GM12872 (cell line): ENCODE measurements at regions not wholly inside any gene's neighbourhood (a gene's known extent, or its start where the extent isn't known, plus 50 kb on each side); places are given as distances from the start of the nearest gene placed in this dataset.

Experiments
- TF ChIP-seq, protein P1 (sequence below): IDR thresholded peaks from 3 replicates; pipeline ENCODE4 v1.5.1; 2011; ENCODE audit warnings: low read depth, mild to moderate bottlenecking, low read length, moderate library complexity; ENCODE audit not compliant: insufficient read depth

DNA sequence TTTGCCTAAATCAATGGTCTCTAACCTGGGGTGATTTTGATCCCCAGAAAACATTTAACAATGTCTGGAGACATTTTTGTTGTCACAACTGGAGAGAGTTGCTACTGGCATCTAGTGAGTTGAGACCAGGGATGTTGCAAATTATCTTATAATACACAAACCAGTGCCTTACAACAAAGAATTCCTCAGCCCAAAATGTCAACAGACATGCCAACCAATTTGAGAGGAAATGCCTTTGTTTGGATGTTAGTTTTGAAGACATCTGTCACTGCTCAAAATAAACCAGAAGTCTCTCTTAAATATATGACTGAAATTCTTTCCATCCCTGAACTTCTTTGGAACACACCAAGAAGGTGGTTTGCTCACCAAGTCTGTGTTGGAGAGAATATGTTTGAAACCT is 336.9 kb upstream of the ATP2B1 start:
- TF ChIP-seq, protein P1, sequence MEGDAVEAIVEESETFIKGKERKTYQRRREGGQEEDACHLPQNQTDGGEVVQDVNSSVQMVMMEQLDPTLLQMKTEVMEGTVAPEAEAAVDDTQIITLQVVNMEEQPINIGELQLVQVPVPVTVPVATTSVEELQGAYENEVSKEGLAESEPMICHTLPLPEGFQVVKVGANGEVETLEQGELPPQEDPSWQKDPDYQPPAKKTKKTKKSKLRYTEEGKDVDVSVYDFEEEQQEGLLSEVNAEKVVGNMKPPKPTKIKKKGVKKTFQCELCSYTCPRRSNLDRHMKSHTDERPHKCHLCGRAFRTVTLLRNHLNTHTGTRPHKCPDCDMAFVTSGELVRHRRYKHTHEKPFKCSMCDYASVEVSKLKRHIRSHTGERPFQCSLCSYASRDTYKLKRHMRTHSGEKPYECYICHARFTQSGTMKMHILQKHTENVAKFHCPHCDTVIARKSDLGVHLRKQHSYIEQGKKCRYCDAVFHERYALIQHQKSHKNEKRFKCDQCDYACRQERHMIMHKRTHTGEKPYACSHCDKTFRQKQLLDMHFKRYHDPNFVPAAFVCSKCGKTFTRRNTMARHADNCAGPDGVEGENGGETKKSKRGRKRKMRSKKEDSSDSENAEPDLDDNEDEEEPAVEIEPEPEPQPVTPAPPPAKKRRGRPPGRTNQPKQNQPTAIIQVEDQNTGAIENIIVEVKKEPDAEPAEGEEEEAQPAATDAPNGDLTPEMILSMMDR = no peak

DNA sequence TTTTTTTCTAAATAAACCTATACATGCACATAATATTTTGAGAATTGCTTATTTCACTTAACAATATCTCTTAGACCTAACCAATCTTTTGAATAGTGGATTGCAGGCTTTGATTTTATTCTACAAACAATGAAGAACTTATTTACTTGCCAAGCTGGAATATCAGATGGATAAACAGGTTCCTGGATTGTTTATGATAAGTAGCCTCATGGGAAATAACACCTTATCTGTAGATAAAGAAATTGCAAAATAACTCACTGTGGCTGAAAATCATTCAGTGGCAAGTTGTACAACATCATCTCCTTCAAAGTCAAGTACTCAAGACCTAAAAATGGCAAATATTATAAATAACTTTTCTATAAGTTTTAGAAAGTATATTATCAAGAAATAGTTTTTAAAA is 335.4 kb upstream of the ATP2B1 start:
- TF ChIP-seq, protein P1 = no peak

DNA sequence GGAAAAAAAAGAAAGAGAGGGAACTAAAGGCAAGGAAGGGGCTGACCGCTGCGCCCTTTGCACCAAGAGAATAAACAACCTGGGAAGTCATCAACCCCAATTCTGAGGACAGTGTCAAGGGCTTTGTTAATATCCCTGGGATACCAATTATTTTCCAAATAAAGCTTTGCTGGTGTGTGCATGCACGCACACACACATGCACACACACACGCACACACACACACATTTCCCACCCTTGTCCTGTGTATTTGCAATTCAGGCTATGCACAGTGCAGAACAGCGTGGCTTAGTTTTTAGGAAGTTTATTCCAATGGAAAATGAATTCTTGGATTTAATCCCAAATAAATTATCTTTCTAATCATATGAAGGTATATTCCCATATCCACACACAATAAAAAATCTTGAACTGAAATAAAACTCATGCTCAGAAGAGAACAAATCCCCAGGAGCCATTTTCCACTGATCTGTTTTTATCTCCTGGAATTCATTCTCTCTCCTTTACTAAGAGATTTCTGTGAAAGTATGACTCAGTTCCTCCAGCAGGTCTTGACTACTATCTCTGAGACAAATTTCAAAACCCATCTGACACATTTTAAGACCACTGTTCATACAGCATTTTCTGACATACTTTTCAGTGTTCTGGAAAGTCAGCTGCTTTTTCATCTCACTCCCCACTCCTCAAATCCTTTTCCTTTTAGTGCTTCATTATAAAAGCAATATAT is 334.4 kb upstream of the ATP2B1 start:
- TF ChIP-seq, protein P1 = no peak

DNA sequence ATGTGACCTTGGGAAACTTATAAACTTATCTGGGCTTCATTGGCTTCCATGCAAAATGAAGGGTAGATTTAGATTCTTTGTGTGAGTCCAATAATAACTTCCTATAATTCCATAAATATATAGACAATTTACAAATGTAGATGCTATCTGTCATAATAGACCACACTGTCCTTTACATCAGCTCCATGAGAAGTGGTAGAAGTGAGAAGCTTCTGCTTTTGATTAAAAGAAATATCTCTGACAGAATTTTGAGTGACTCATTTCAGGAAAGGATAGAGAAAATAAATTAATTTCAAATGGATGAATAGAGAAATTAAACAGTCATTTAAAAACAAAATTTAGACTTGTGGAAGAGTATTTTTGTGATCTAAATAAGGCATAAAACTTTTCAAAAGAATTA is 329.7 kb upstream of the ATP2B1 start:
- TF ChIP-seq, protein P1 = no peak

DNA sequence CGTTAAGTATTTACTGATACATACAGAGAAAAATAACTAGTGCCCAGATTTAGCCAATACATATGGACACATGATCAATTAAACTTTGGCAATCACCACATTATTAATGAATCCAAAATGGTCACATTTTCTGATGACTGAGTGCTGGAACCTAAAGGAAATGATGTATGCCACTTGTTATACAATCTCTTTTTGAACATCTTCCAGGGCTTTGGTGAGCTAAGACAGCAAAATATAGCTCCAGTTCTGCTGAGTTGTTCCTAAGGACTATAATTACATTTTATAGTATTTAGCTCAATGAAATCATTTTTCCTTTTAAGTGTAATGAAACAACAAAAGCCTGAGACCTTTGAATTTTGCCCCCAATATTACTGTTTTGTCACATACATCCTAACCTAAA is 329.1 kb upstream of the ATP2B1 start:
- TF ChIP-seq, protein P1 = no peak

DNA sequence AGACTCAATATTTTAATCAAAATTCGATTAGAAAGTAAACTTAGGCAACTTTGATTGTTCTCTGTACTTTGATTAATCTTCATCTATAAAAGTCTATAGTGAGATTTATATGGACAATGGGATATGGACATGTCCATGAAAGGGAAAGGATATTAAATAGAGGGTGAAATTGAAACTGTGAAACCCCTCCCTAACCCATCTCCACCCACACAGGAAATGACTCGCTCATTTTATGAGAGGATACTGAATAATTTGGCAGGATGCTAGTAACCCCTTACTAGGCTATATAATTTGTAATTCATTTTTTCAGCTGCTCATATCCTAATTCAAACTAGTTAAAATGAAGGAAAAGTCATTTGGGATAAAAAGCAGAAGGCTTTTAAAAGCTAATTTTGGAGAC is 328.0 kb upstream of the ATP2B1 start:
- TF ChIP-seq, protein P1 = no peak

DNA sequence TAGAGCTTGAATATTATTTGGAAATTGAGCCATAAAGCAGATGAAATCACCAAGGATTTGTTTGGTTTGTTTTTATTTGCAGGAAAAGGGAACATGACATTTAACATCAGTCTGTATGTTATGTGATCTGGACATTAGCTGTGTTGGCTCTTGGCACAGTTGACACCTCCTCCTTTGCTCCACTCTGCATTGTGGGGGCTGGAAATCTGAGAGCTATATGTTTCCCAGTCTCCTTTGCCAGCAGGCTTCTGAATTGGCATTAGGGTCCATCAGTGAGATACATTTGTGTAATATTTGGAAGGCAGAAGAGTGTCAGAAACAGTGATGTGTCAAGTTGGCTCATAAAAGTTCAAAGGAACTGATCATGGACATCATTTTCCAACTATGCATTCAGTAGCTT is 322.1 kb upstream of the ATP2B1 start:
- TF ChIP-seq, protein P1 = no peak

DNA sequence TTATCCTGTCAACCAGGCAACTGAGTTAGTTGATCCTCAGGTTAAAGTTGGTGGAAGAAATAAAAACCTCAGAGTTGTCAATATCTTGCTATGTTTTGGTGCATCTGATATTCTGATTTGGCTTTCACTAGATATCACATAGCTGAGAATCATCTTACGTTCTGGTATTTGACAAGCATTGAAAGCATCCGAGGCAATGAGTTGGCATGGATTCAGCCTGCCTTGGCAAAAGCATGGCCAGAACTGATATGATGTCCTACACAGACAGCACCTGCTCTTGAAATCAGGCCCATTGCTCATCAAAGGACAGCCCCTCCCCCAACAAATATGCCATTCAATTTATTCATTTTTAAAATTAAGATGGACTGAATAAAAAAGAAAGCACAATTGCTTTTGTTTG is 320.7 kb upstream of the ATP2B1 start:
- TF ChIP-seq, protein P1 = no peak
